ENCODE measurements at regions not wholly inside any gene's neighbourhood (a gene's known extent, or its start where the extent isn't known, plus 50 kb on each side); places are given as distances from the start of the nearest gene placed in this dataset.

DNA sequence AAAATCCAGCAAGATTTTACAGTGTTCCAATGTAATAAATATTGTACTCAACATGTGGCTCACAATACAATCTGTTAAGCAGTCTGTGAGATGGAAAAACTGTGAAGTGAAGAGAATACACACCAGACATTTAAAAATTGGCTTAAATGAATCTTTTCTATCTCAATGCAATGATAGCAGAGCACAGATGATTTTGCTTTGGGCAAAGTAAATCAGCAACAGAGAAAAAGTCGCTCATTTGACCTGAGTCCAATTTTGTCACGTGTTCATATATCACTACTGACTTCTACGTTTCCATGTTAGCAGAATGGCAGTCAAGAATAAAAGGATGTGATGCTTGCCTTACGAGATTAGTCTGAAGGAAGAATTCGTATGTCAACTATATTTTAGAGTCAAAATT lies 506.7 kb downstream of the POM121L12 start:
- H3K9me3 Mint-ChIP-seq, result peaks cover 11 to 12% of the 10 kb centered on the region in 2 donors
- DNase-seq, result no peak

More for the DNA sequence above, 506.7 kb downstream of the POM121L12 start:
- ATAC-seq (replicated peaks), result no peak
- Mint-ChIP-seq H3K27ac (no peak overlapping the region), H3K36me3 (no peaks in the 10 kb centered on the region), H3K4me1 (no peaks in the 10 kb centered on the region), H3K4me3 (no peak overlapping the region), H3K27me3 (no peaks in the 10 kb centered on the region)
